ENCODE measurements at regions not wholly inside any gene's neighbourhood (a gene's known extent, or its start where the extent isn't known, plus 50 kb on each side); places are given as distances from the start of the nearest gene placed in this dataset.
"Not testable (repeated sequence)": the region's sequence is repeated elsewhere in the genome, so short reads cannot be mapped to it uniquely, and the experiment has no call there.

GRCh38 chr5:128668921-128669320 is 130.9 kb upstream of the FBN2 start:
- no peak for DNase-seq

- DNase-seq = no peak
These were observed 131.8 kb upstream of the FBN2 start for GRCh38 chr5:128669803-128670202.

- DNase-seq = no peak
These were observed 133.9 kb upstream of the FBN2 start for GRCh38 chr5:128671943-128672342.

GRCh38 chr5:128673000-128673399 is 135.0 kb upstream of the FBN2 start:
- DNase-seq = no peak

DNA sequence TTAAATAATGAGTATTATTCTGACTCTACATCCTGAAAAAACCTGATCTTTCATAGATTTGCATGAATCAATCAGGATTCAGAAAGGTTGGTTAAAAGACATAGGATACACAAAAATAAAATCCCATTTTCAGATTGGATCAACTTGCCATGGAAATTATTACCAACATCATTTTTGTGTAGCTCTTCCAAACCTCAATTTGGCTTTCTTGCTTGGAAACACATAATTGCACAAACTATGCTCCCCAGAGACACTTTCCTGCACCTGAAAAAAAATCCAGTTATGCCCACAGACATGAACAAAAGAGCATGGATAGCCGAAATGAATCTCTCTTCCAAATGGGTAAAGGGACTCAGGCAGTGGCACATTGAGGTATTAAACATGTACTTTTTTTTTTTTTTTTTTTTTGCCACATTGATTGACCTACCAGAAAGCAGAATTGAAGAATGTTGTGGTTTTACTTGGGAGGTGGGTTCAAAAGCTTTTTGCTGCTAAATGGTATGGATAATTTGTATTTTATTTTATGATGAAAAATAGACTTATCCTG is 135.4 kb upstream of the FBN2 start:
- no peak for DNase-seq

DNA sequence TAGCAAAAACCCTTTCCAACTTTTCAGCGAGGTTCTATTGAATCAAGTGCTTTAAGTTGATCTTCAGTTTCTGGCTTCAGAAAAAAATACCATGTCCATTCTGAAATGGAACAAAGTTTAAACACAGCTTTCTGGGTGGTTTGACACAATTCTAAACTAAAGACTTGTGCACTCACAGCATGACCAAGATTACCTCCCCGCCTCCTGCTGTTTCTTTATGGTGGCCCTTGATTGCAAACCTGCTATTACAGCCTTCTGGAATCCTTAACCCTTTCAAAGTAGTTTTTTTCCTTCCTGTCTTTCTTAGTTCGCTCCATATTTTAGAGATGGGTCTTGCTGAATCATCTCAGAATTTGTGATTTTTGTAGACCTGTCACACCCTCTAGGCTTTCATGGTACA is 135.9 kb upstream of the FBN2 start:
- no peak for DNase-seq

DNA sequence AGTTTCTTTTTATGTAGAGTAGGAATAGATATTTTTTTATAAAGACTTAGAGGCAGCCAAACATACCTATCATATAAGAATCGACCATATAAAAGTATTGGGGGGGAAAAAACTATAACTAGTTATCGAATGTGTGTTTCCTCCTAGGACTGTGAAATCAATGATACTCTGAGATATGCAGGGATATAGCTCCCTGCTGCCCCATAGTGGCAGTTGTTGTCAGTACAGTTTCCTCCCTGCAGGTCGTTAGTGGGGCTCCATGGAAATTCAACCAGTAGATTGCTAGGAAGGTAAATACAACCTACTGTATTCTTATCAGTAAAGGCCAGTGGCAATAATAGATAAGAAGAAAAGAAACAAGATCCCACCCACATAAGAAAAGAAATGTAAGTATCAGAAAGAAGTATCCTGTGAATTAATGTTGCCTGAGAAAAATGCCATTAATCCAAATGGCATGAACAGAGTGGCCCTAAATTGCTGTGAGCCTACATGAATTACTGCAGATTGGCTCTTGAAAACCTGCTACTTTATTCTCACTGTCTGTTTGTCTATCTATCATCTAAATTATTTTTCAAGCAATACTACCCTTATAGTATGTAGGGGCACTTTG is 136.9 kb upstream of the FBN2 start:
- DNase-seq = peak; percentile 17

- no peak for DNase-seq
These were observed 143.1 kb upstream of the FBN2 start for GRCh38 chr5:128681096-128681495.

DNA sequence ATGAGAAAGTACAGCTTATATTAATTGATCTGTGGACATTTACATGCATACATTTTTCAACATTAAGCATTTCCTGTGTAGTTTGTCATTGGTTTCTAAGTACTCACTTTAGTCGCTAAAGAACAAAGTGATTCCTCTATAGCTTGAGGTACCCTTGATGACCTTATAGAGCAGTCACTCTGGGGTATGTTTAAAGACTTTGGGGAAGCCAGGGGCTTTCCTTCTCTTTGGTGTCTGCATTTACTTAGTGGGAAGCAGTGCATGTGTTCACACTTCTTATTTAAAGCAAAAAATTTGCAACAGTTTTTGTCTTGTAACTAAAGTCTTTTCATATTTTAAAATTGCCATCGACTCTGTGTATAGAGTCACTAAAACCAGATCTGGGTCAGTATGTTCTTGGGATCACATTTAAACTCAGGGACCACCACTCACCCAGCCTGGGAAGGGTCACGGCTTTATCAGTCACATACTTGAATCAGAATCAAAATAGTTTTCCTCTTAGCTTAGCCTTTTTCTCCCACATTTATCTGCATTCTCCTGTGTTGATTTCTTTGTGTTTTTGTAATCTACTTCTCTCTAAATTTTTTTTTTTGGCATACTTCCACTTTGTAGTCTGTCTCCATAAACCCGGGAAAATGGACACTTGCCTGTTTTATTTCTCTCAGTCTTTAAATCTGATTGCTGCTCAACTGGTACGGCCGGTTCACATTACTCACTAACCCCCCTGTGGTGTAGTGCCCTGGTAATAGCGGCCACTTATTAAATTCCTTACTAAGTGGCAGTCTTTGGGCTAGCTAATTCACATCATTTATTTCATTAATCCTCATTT is 143.9 kb upstream of the FBN2 start:
- no peak for DNase-seq

GRCh38 chr5:128682669-128683068 is 144.6 kb upstream of the FBN2 start:
- no peak for DNase-seq

GRCh38 chr5:128684961-128685360 is 146.9 kb upstream of the FBN2 start:
- DNase-seq = no peak

DNA sequence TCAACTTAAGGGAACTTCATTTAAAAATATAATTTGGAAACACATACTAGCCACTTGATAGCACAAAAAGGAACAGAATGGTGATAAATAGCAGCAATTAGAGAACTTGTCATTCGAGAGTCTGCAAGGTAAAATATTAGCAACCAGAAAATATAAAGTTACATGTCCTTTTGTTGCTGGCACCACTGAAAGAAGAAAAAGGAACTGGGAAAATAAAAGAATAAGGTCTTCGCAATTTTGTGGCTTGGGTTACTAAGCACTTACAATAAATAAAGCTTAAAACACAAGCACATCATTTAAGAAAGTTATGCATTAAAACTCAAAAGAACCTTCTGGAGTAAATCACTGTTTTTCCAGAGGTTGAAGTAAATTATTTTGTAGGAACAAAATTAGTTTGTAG is 149.9 kb upstream of the FBN2 start:
- no peak for DNase-seq

- no peak for DNase-seq
These were observed 155.7 kb upstream of the FBN2 start for GRCh38 chr5:128693764-128694163.

DNA sequence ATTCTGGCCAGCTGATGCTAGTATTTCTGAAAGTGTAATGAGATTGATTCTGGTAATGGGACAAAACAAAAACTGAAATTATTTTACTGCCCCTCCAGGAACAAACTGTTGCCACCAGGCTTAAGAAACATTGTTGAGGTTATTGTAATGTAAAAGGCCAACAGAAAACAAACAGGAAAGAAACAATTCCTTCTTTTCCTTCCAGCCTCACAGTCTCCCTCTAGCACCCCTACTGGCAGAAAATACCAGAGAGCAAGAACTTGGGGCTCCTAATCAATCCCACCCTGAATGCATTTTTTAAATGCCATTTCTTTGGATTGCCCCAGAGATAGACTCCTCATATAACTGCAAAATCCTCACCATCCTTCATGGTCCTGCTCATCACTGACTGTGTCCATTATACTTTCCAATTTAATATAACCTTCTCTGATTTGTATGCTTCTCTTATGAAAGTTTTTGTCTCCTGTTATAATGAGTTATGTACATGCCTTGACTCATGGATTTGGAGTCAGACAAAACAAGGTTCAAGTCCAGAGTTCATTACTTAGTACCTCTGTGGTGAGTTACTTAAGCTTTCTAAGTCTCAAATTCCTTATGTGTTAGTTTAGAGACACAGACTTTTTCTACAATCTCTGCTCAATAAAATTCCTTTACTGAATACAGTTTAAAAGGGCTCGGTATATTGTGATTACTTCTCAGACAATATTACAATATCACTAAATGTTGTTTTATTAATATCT is 157.9 kb upstream of the FBN2 start:
- DNase-seq = no peak

DNA sequence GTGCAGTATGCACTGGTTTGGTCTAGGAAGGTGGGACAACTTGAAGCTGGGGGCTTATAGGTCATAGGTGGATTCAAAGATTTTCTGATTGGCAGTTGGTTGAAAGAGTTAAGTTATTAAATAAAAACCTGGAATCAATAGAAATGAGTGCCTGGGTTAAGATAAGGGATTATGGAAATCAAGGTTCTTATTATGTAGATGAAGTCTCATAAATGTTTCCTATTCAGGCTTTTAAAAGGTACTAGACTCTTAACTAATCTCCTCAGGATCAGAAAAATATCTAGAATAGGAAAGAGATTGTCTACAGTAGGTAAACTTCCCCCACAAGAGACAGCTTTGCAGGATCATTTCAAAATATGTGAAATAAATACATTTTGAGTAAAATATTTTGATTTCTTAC is 163.3 kb upstream of the FBN2 start:
- no peak for DNase-seq

- no peak for DNase-seq
These were observed 165.3 kb upstream of the FBN2 start for GRCh38 chr5:128703322-128703721.

GRCh38 chr5:128706269-128706668 is 168.2 kb upstream of the FBN2 start:
- DNase-seq = no peak

GRCh38 chr5:128708841-128709240 is 170.8 kb upstream of the FBN2 start:
- DNase-seq = no peak

DNA sequence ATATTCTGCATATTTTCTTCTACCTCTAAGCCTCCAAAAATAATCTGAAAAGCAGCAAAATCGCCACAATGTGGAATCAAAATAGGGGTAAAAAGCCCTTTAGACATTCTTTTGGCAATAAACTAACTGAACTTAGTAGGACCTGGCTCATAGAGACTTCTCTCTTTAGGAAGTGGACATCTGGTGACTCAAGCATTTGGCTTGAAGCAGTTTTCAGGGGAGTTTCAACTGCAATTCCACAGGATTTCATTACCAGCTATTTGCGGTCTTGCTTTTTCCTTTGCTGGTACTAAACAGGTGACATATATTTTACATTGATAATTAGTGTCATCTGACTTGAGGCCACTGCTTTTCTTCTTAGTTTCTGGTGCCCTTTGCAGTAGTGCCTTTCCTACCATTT is 173.2 kb upstream of the FBN2 start:
- no peak for DNase-seq

GRCh38 chr5:128714551-128714950 is 176.5 kb upstream of the FBN2 start:
- DNase-seq = no peak

DNA sequence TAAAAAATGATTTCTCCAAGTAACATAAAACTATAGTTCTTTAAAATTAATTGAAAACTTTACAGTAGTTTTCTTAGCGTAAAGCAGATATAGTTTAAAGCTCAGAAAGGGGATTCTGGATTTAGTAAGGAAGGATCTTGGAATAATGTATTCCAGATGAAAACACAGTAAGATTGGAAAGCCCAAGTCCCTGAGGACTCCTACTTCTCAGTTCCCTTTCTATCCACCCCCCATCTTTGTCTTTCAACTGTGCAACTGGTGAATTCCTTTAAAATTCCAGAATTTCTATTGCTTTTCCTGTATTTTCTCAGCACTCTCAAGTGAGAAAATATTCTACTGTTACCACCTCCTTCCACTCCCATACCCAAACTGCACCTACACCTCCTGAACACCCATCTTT is 184.5 kb upstream of the FBN2 start:
- no peak for DNase-seq

GRCh38 chr5:128730021-128730420 is 192.0 kb upstream of the FBN2 start:
- not testable (repeated sequence) for DNase-seq

DNA sequence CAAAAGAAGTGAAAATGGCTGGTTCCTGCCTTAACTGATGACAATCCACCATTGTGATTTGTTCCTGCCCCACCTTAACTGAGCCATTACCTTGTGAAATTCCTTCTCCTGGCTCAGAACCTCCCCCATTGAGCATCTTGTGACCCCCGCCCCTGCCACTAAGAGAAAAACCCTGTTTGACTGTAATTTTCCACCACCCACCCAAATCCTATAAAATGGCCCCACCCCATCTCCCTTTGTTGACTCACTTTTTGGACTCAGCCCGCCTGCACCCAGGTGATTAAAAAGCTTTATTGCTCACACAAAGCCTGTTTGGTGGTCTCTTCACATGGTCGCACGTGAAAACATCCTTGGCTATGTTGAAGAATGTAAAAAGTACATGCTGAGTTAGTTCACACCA is 197.6 kb upstream of the FBN2 start:
- DNase-seq = not testable (repeated sequence)

- no peak for DNase-seq
These were observed 198.5 kb upstream of the FBN2 start for GRCh38 chr5:128736553-128736952.

Measured in CD4-positive, alpha-beta T cell treated with Interleukin-12 subunit alpha and Interleukin-12 subunit beta, for 1 hour (primary cell).